SK-N-SH (cell line): ENCODE measurements at regions not wholly inside any gene's neighbourhood (a gene's known extent, or its start where the extent isn't known, plus 50 kb on each side); places are given as distances from the start of the nearest gene placed in this dataset.

Source experiments
- CTCF ChIA-PET: fragments of 300-600, 350-600 bp; formaldehyde crosslinking; extraction: SDS; loops from one replicate; lab custom pipeline; 2021; lab: Yijun Ruan, JAX
- POLR2A ChIA-PET: fragments of 350-600 bp; sonication (Branson Sonifier 250); formaldehyde crosslinking; extraction: SDS; loops from one replicate; lab custom pipeline; 2020; ENCODE audit warnings: antibody characterized with exemption, inconsistent platforms; lab: Yijun Ruan, JAX
- DNase-seq: peaks from one replicate; pipeline ENCODE4 v3.0.0; 2012
- H2AFZ ChIP-seq: fragments of 200-600 bp; sonication (generic); 2 replicates; pipeline ENCODE4 v1.8.1; 2016; ENCODE audit warnings: antibody characterized with exemption, mild to moderate bottlenecking, low read depth
- H3F3A ChIP-seq: fragments of 200-600 bp; sonication (generic); replicated peaks from 2 replicates; pipeline ENCODE3; 2016; ENCODE audit warnings: antibody characterized with exemption, mild to moderate bottlenecking; ENCODE audit not compliant: insufficient read depth
- H3K27ac ChIP-seq, 2 experiments: fragments of 200-500 bp in 1 of 2; fragments of 200-600 bp in 1 of 2; sonication (Bioruptor generic) in 1 of 2; sonication (generic), shearing (Covaris generic) in 1 of 2; 2 replicates each; pipeline versions ENCODE4 v1.5.1 to v1.6.1; 2014 to 2016; ENCODE audit warnings: low read depth in 2 of 2, inconsistent platforms in 1 of 2, low read length in 1 of 2, mild to moderate bottlenecking in 1 of 2, mixed read lengths in 1 of 2
- H3K27me3 ChIP-seq: fragments of 200-600 bp; sonication (generic), shearing (Covaris generic); 2 replicates; pipeline ENCODE4 v1.6.1; 2016; ENCODE audit warnings: mixed run types; ENCODE audit not compliant: insufficient read depth
- H3K36me3 ChIP-seq, 2 experiments: fragments of 200-500 bp in 1 of 2; fragments of 200-600 bp in 1 of 2; sonication (Bioruptor generic) in 1 of 2; sonication (generic) in 1 of 2; replicated peaks in 1 of 2; 2 replicates each; pipeline versions ENCODE3 to v1.5.1; 2014 to 2016; ENCODE audit warnings: low read length in 1 of 2, mild to moderate bottlenecking in 1 of 2; ENCODE audit not compliant: insufficient read depth in 2 of 2, control insufficient read depth in 1 of 2
- H3K4me1 ChIP-seq, 2 experiments: fragments of 200-500 bp in 1 of 2; fragments of 200-600 bp in 1 of 2; sonication (Bioruptor generic) in 1 of 2; sonication (generic), shearing (Covaris generic) in 1 of 2; 2 replicates each; pipeline versions ENCODE4 v1.5.1 to v1.6.1; 2014 to 2016; ENCODE audit warnings: low read depth in 1 of 2, low read length in 1 of 2, mixed run types in 1 of 2; ENCODE audit not compliant: insufficient read depth in 2 of 2, control insufficient read depth in 1 of 2
- H3K4me2 ChIP-seq: fragments of 200-600 bp; sonication (generic), shearing (Covaris generic); 2 replicates; pipeline ENCODE4 v1.6.1; 2017; ENCODE audit warnings: mixed run types
- H3K4me3 ChIP-seq, 2 experiments: fragments of 200-500 bp in 1 of 2; fragments of 200-600 bp in 1 of 2; sonication (Bioruptor generic) in 1 of 2; sonication (generic), shearing (Covaris generic) in 1 of 2; 2 replicates each; pipeline versions ENCODE4 v1.5.1 to v1.8.1; 2014 to 2016; ENCODE audit warnings: low read depth in 2 of 2, inconsistent platforms in 1 of 2, low read length in 1 of 2, mild to moderate bottlenecking in 1 of 2, mixed read lengths in 1 of 2, moderate library complexity in 1 of 2
- H3K79me2 ChIP-seq: fragments of 200-600 bp; sonication (generic); 2 replicates; pipeline ENCODE4 v1.8.1; 2017; ENCODE audit warnings: mild to moderate bottlenecking; ENCODE audit not compliant: insufficient read depth
- H3K9ac ChIP-seq: fragments of 200-600 bp; sonication (generic); 2 replicates; pipeline ENCODE4 v1.6.1; 2017; ENCODE audit warnings: mixed run types
- H3K9me2 ChIP-seq: fragments of 200-600 bp; sonication (generic); 2 replicates; pipeline ENCODE4 v1.6.1; 2017; ENCODE audit warnings: mixed run types
- H3K9me3 ChIP-seq: fragments of 200-600 bp; sonication (generic); 2 replicates; pipeline ENCODE4 v1.6.1; 2017; ENCODE audit warnings: mixed run types, mild to moderate bottlenecking, moderate library complexity
- H4K20me1 ChIP-seq: fragments of 200-600 bp; sonication (generic); 2 replicates; pipeline ENCODE4 v1.6.1; 2017; ENCODE audit warnings: mild to moderate bottlenecking, mixed run types; ENCODE audit not compliant: insufficient read depth
- CHD2 ChIP-seq: fragments of 150-350 bp; IDR thresholded peaks from 2 replicates; pipeline ENCODE4 v1.6.1; 2018; ENCODE audit warnings: low read length; ENCODE audit not compliant: partially characterized antibody
- EP300 ChIP-seq, 2 experiments: IDR thresholded peaks; 2 replicates each; pipeline versions ENCODE4 v1.4.0 to v1.6.1; 2012; ENCODE audit warnings: borderline replicate concordance in 1 of 2, low read depth in 1 of 2, low read length in 1 of 2
- FOSL2 ChIP-seq: IDR thresholded peaks from 2 replicates; pipeline ENCODE4 v1.4.0; 2012; ENCODE audit warnings: low read depth, mild to moderate bottlenecking, moderate library complexity, borderline replicate concordance
- GABPA ChIP-seq: IDR thresholded peaks from 2 replicates; pipeline ENCODE4 v1.4.0; 2012; ENCODE audit warnings: low read depth, mild to moderate bottlenecking
- GATA2 ChIP-seq: sonication (generic); formaldehyde crosslinking; IDR thresholded peaks from 2 replicates; pipeline ENCODE4 v1.5.0; 2020; ENCODE audit warnings: mild to moderate bottlenecking, missing genetic modification reagents
- MAX ChIP-seq: IDR thresholded peaks from 2 replicates; pipeline ENCODE4 v1.4.0; 2012; ENCODE audit warnings: low read depth
- NFIC ChIP-seq: IDR thresholded peaks from 2 replicates; pipeline ENCODE4 v1.4.0; 2012; ENCODE audit warnings: borderline replicate concordance
- POLR2AphosphoS5 ChIP-seq: IDR thresholded peaks from 2 replicates; pipeline ENCODE4 v1.6.1; 2012; ENCODE audit warnings: low read depth, low read length
- RAD21 ChIP-seq: IDR thresholded peaks from 2 replicates; pipeline ENCODE4 v1.6.1; 2012; ENCODE audit warnings: mild to moderate bottlenecking, low read length
- RCOR1 ChIP-seq: fragments of 150-350 bp; IDR thresholded peaks from 2 replicates; pipeline ENCODE4 v1.6.1; 2017; ENCODE audit warnings: antibody characterized with exemption, low read length
- RFX5 ChIP-seq: IDR thresholded peaks from 2 replicates; pipeline ENCODE4 v1.6.1; 2012; ENCODE audit warnings: mild to moderate bottlenecking, improper control_type of control experiment, low read length
- TAF1 ChIP-seq: IDR thresholded peaks from 2 replicates; pipeline ENCODE4 v1.6.1; 2012; ENCODE audit warnings: low read depth, mild to moderate bottlenecking, low read length, moderate library complexity, borderline replicate concordance
- TEAD4 ChIP-seq: IDR thresholded peaks from 2 replicates; pipeline ENCODE4 v1.4.0; 2012; ENCODE audit warnings: mild to moderate bottlenecking, borderline replicate concordance; ENCODE audit not compliant: insufficient read depth
- USF1 ChIP-seq: IDR thresholded peaks from 2 replicates; pipeline ENCODE4 v1.4.0; 2012; ENCODE audit warnings: low read depth, borderline replicate concordance
- USF2 ChIP-seq: fragments of 150-350 bp; IDR thresholded peaks from 2 replicates; pipeline ENCODE4 v1.6.1; 2017; ENCODE audit warnings: antibody characterized with exemption, low read length, low read depth, borderline replicate concordance
- ZBTB33 ChIP-seq: IDR thresholded peaks from 2 replicates; pipeline ENCODE4 v1.4.0; 2012; ENCODE audit warnings: low read depth, borderline replicate concordance
- WGBS: methylation state at CpG from one replicate; pipeline ENCODE4 v1.1.6; 2017; ENCODE audit warnings: low lambda C conversion rate; 5-methylcytosine and 5-hydroxymethylcytosine counted together
- TF ChIP-seq, protein P1 (sequence below): fragments of 200-600 bp; sonication (generic); IDR thresholded peaks from 2 replicates; pipeline ENCODE4 v1.6.1; 2017; ENCODE audit warnings: antibody characterized with exemption, mild to moderate bottlenecking, moderate library complexity
- TF ChIP-seq, protein P2 (sequence below): IDR thresholded peaks from 2 replicates; pipeline ENCODE4; 2012

DNA sequence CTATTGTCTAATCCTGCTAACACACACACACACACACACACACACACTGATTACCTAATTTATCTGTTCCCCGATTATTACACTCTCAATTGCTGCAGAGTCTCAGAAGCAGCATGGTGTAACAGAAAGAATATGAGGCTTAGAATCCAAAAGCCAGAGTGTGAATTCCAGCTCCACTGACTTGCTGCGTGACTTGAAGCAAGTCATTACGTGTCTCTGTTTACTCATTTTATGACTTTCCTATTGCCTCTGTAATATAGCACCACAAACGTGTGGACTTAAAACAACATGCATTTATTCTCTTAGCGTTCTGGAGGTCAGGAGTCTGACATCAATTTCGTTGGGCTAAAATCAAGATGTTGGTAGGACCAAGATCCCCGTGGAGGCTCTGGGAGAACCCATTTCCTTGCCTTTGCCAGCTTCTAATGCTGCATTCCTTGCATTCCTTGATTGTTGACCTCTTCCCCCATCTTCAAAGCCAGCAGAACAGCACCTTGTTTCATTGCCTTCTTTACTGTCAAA is 55.9 kb upstream of the ATP5PO start:
- no peak overlapping the region for H3K27ac ChIP-seq
- POLR2A ChIA-PET, result no interaction called here

GRCh38 chr21:33969581-33969980 is 54.0 kb upstream of the ATP5PO start:
- Histone ChIP-seq H3K79me2 (no peaks in the 10 kb centered on the region), H3K9me3 (no peaks in the 10 kb centered on the region), H3K27ac (peak overlapping the region; percentile 67 to 89; a peak in 3 of 4 replicates), H3K9me2 (no peaks in the 10 kb centered on the region), H3K4me1 (peaks cover 0 to 40% of the 10 kb centered on the region in 2 experiments; a peak in 3 of 4 replicates), H3K9ac (no peak overlapping the region), H3K4me2 (peak overlapping the region; percentile 66), H3K4me3 (no peak overlapping the region; a peak in 1 of 4 replicates), H3K36me3 (no peaks in the 10 kb centered on the region), H3F3A (peaks cover 21% of the 10 kb centered on the region), H4K20me1 (no peaks in the 10 kb centered on the region), H3K27me3 (no peaks in the 10 kb centered on the region), H2AFZ (no peak overlapping the region; the same call in 1 of the 2 replicates)
- no peak for DNase-seq
- ChIA-PET POLR2A (no interaction called here), CTCF (interaction anchor here (0.7 to 3.9 kb wide), 4 partner anchors 9 to 46 kb away, joined by 3 to 17 read pairs (median 3); no protein-coding TSS in a partner anchor)
- 79% methylated on average over 3 of the region's 3 CpGs for WGBS
- TF ChIP-seq, protein P1, sequence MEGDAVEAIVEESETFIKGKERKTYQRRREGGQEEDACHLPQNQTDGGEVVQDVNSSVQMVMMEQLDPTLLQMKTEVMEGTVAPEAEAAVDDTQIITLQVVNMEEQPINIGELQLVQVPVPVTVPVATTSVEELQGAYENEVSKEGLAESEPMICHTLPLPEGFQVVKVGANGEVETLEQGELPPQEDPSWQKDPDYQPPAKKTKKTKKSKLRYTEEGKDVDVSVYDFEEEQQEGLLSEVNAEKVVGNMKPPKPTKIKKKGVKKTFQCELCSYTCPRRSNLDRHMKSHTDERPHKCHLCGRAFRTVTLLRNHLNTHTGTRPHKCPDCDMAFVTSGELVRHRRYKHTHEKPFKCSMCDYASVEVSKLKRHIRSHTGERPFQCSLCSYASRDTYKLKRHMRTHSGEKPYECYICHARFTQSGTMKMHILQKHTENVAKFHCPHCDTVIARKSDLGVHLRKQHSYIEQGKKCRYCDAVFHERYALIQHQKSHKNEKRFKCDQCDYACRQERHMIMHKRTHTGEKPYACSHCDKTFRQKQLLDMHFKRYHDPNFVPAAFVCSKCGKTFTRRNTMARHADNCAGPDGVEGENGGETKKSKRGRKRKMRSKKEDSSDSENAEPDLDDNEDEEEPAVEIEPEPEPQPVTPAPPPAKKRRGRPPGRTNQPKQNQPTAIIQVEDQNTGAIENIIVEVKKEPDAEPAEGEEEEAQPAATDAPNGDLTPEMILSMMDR, result no peak
- TF ChIP-seq, protein P2, sequence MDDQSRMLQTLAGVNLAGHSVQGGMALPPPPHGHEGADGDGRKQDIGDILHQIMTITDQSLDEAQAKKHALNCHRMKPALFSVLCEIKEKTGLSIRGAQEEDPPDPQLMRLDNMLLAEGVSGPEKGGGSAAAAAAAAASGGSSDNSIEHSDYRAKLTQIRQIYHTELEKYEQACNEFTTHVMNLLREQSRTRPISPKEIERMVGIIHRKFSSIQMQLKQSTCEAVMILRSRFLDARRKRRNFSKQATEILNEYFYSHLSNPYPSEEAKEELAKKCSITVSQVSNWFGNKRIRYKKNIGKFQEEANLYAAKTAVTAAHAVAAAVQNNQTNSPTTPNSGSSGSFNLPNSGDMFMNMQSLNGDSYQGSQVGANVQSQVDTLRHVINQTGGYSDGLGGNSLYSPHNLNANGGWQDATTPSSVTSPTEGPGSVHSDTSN, result no peak
- no peak for TF ChIP-seq TAF1
- no peak for TF ChIP-seq CHD2
- no peak for TF ChIP-seq MAX
- TF ChIP-seq EP300 (IDR thresholded peaks at IDR 0.05; ENCODE audit: borderline replicate concordance in 1 of 2, low read depth in 1 of 2, low read length in 1 of 2), result no peak
- TF ChIP-seq RFX5, result no peak
- TF ChIP-seq NFIC, result no peak
- no peak for TF ChIP-seq RAD21
- TF ChIP-seq USF2, result no peak
- TF ChIP-seq GATA2 (CRISPR knock-in tag), result no peak
- TF ChIP-seq TEAD4, result no peak
- no peak for TF ChIP-seq RCOR1
- TF ChIP-seq ZBTB33, result no peak
- TF ChIP-seq GABPA, result no peak

More for the DNA sequence above, 55.9 kb upstream of the ATP5PO start:
- no peak for DNase-seq
- CTCF ChIA-PET, result interaction anchor here (1.0 to 3.9 kb wide), 3 partner anchors 48 to 377 kb away, joined by 3 to 17 read pairs (median 3); no protein-coding TSS in a partner anchor
- 0 out of 2 replicates have a peak overlapping the region, but pooled peaks have one; percentile 0 for H3K4me2 ChIP-seq
- no peaks in the 10 kb centered on the region for H3K27me3 ChIP-seq
- H3K79me2 ChIP-seq, result no peaks in the 10 kb centered on the region
- H3K9me2 ChIP-seq, result no peaks in the 10 kb centered on the region
- no peaks in the 10 kb centered on the region for H3K9me3 ChIP-seq
- peaks cover 36% of the 10 kb centered on the region for H3F3A ChIP-seq
- H3K4me1 ChIP-seq, result peaks cover 2 to 50% of the 10 kb centered on the region in 2 experiments; a peak in 3 of 4 replicates
- no peaks in the 10 kb centered on the region for H3K36me3 ChIP-seq
- no peak for TF ChIP-seq FOSL2
- TF ChIP-seq USF1, result no peak
- TF ChIP-seq NFIC, result no peak
- 0 out of 2 replicates have a peak, but pooled peaks have one; percentile 53 for TF ChIP-seq TEAD4
- TF ChIP-seq POLR2AphosphoS5, result no peak
- H2AFZ ChIP-seq, result no peak overlapping the region
- H3K4me3 ChIP-seq, result no peak overlapping the region
- WGBS, result 65% methylated on average over 7 of the region's 7 CpGs
- H3K9ac ChIP-seq, result no peak overlapping the region
- no peaks in the 10 kb centered on the region for H4K20me1 ChIP-seq
